ENCODE measurements at regions not wholly inside any gene's neighbourhood (a gene's known extent, or its start where the extent isn't known, plus 50 kb on each side); places are given as distances from the start of the nearest gene placed in this dataset.
"Not testable (repeated sequence)": the region's sequence is repeated elsewhere in the genome, so short reads cannot be mapped to it uniquely, and the experiment has no call there.

DNA sequence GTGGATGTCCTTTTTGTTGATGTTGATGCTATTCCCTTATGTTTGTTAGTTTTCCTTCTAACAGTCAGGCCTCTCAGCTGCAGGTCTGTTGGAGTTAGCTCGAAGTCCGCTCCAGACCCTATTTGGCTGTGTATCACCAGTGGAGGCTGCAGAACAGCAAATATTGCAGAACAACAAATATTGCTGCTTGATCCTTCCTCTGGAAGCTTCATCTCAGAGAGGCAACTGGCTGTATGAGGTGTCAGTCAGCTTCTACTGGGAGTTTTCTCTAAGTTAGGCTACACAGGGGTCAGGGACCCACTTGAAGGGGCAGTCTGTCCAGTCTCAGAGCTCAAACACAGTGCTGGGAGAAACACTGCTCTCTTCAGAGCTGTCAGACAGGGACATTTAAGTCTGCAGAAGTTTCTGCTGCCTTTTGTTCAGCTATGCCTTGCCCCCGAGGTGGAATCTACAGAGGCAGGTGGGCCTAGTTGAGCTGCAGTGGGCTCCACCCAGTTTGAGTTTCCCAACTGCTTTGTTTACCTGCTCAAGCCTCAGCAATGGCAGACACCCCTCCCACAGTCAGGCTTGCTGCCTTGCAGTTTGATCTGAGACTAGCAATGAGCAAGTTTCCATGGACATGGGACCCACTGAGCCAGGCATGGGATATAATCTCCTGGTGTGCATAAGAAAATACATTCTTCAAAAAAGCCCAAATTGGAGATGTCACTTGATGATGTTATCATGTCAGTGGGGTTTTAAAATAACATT is 99.5 kb downstream of the KDM5D start:
- DNase-seq = no peak

GRCh38 chrY:19637651-19638347 is 106.7 kb downstream of the KDM5D start:
- DNase-seq = no peak

DNA sequence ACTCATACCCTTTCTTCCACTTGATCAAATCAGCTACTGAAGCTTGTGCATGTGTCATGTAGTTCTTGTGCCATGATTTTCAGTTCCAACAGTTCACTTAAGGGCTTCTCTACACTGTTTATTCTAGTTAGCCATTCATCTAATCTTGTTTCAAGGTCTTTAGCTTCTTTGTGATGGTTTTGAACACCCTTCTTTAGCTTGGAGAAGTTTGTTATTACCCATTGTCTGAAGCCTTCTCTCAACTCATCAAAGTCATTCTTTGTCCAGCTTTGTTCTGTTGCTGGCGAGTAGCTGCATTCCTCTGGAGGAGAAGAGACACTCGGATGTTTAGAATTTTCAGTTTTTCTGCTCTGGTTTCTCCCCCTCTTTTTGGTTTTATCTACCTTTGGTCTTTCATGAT is 115.6 kb downstream of the KDM5D start:
- no peak for DNase-seq

DNA sequence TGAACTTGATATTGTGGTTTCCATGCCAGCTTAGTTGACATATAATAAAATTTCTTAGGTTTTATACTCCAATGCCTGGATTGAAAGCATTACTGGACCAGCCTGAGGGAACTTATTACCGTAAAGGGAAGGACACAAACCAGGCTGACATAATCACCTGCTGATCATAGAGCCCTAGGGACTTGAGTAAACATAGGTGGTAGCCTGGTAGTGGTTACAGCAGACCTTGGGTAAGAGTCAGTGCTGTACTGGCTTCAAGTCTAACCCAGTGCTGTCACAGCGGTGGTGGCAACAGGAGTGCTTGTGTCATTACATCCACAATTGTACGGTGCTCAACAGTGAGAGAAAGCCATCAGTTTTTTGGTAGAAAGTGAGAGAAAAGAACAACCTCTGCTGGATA is 122.1 kb downstream of the KDM5D start:
- no peak for DNase-seq

DNA sequence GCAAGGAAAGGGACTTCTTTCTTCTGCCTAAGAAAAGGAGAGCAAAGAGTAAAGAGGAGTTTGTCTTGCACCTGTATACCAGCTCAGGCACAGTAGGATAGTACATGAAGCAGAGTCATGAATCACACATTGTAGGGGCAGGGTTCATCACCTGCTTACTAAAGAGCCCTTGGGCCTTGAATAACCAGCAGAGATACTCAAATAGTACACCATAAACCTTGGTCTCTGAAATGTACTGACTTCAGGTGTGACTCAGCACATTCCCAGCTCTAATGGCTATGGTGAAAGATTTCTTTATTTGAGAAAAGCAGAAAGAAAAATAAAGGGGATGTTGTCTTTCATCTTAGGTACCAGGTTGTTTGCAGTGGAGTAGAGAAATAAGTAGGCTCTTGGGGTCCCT is 122.8 kb downstream of the KDM5D start:
- no peak for DNase-seq

DNA sequence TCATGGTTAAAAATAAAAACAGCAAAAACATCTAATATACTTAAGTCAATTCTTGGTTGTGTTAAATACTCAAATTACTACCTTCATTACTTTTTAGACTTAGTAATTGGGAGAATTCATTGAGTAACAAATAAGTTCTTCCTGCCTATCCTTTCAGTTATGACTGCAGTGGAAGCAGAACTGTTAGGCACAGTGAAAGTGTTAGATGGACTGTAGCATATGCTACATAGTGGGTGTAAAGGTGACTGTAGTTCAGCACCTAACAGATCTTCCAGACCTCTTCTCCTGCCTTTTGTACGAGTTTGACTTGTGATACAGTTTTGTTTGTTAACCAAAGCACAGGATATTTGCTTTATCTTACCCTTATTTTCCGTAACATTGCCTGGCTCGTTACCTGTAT is 143.4 kb downstream of the KDM5D start:
- no peak for DNase-seq

DNA sequence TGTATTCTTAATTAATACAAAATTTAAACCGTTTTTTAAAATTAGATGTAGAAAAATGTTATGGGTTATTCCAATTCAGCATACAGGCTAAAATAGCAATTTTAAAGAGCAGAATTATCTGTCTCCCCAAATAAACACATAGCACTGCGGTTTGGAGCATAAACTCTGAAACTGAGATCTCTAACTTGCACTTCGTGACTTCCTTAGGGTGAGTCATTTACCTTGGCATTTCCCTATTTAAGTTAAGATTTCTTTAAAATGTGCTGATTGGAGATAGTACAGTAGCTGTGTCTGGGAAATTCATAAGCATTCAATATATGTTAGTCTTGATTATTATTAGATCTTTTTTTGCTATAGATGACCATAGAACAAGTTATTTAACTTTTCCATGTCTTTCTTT is 143.8 kb downstream of the KDM5D start:
- no peak for DNase-seq

- DNase-seq = no peak
Measured at GRCh38 chrY:19590235-19590634, 154.3 kb downstream of the KDM5D start.

- no peak for DNase-seq
Measured at GRCh38 chrY:19589664-19590063, 154.9 kb downstream of the KDM5D start.

DNA sequence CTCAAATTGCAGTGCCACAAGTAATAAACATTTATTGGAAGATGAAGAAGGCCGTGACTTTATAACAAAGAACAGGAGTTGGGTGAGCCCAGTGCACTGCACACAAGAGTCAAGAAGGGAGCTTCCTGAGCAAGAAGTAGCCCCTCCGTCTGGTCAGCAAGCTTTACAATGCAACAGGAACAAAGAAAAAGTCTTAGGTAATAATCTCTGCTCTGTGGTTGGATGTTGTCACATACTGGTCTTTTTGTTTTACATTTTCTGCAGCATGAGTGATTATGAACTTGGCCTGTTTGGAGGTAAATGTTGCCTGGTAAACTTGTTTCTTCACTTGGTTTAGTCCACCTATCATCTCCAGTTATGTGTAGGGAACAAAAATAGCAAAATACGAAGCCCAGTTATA is 157.2 kb downstream of the KDM5D start:
- DNase-seq = peak; percentile 50

DNA sequence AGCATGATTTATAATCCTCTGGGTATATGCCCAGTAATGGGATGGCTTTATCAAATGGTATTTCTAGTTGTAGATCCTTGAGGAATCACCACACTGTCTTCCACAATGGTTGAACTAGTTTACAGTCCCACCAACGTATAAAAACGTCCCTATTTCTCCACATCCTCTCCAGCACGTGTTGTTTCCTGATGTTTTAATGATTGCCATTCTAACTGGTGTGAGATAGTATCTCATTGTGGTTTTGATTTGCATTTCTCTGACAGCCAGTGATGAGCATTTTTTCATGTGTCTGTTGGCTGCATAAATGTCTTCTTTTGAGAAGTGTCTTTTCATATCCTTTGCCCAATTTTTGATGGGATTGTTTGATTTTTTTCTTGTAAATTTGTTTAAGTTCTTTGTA is 163.5 kb downstream of the KDM5D start:
- DNase-seq = peak; percentile 59

DNA sequence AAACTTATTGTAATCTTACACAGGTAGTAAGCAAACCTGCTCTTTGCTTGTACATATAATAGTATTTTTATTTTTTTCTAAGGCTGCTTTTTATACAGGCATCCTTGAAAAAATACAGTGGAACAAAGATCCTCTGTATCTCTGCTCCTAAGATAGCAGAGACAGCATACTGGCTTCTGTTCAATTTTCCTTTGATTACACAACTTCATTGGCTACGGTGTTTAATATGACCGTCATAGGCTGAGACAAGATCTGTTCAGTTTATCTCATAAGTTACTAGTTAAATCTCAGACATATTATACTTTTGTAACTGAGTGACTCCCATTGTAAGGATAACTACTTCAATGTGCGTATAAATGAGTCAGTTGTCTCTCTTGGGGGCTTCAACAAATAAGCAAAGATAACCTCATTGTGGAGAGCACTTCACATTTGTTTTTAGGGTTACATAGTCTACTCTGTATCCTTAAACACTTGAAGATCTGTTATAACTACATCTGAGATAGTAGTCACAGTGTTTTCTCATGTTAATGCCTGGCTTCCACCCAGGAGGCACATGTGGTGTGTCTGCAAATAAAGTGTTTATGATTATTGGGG is 166.1 kb downstream of the KDM5D start:
- no peak for DNase-seq

DNA sequence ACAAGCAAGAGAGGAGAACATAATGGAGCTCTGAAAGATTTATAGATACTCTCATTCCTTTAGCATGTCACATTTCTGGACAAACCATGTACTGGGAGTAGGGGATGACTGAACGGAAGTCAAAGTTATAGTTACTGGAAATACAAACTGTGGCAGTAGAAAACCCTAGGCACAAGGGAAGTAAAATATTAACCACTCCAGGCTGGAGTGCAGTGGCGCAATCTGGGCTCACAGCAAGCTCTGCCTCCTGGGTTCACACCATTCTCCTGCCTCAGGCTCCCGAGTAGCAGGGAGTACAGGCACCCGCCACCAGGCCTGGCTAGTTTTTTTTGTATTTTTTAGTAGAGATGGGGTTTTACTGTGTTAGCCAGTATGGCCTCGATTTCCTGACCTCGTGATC is 167.3 kb downstream of the KDM5D start:
- peak; percentile 45 for DNase-seq

- no peak for DNase-seq
Measured at GRCh38 chrY:19574939-19575338, 169.6 kb downstream of the KDM5D start.

GRCh38 chrY:19573646-19574045 is 170.9 kb downstream of the KDM5D start:
- no peak for DNase-seq

DNA sequence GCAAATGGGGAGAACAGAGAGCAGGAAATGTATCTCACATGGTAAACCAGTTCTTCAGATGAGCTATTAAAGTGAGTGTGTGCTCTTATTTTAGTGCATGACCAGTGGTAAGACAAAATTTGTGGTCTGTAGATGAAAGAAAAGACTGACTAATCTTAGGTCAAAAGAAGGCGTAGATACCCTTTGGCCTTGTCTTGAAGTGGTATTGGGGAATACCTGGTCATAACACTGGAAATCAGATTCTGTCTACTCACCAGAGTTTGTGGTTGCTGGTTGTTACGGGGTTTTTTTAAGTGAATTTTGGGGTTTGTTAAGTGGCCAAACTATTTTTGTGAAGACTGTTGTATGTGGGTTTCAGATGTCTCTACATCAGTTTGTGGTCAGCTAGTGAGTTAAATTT is 173.5 kb downstream of the KDM5D start:
- DNase-seq = no peak

DNA sequence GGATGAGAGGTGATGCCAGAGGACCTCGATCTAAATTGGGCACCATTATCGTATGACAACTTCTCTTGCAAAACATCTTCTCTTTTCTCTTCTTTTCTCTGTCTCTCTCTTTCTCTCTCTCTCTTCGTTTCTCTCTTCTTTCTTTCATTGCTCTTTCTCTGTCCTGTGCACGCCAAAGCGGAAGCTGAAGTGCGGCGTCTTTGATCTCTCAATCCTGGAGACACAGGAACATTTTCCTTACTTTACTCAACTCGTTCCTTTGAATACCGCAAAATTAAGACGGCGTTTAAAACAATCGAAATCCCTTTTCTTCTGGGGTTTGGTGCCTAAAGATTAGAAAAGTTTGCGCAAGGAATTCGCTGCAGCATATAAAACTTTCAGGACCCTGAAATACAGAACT is 176.6 kb downstream of the KDM5D start:
- DNase-seq = no peak

GRCh38 chrY:19567051-19567921 is 177.2 kb downstream of the KDM5D start:
- DNase-seq = peak; percentile 92

- no peak for DNase-seq
Measured at GRCh38 chrY:19559161-19559560, 185.4 kb downstream of the KDM5D start.

- DNase-seq = no peak
Measured at GRCh38 chrY:19549671-19550466, 194.7 kb downstream of the KDM5D start.

DNA sequence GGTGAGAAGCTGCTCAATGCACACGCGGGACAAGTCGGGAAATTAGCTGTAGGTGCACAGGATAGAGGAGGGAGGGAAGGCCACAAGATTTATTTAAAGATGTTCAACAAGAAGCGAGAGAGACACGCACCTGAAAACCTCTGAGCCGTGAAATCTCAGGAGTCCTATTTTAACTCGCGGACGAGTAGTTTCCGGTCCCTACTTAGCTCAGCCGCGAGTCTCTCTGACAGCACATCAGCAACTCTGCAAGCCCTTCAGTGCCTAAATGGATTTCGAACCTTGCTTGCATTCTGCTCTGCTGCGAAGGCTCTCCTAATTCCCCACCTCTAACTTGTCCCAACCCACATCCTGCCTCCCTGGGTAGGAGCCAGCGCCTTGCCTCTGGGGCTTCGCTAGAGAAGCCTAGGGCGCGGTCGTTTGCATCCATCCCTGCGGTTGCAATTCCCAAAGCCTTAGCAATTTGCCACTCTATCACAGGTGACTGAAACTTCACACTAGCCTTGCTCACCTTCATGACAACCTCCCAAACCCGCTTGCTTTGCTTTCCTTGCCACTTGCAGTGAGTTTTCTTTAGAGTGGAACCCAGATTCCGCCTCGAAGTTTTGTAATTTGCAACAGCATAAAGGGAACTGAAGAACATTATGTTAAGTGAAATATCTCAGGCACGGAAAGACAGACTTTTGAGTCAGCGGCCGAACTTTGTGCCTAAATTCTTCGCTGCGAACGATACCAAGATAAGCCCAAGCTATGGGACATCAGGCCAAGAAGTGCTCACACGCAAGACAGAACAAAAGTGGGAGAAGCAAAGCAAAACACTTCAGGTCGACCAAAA is 202.8 kb downstream of the KDM5D start:
- no peak for DNase-seq

- DNase-seq = not testable (repeated sequence)
Measured at GRCh38 chrY:19535697-19536096, 208.8 kb downstream of the KDM5D start.
